Heart right ventricle (tissue), 16 donors: ENCODE measurements at regions not wholly inside any gene's neighbourhood (a gene's known extent, or its start where the extent isn't known, plus 50 kb on each side); places are given as distances from the start of the nearest gene placed in this dataset.
"Not testable (repeated sequence)": the region's sequence is repeated elsewhere in the genome, so short reads cannot be mapped to it uniquely, and the experiment has no call there.

Experiments
- ATAC-seq, 8 donors: fragments of 200-7000 bp; cut with Tn5 transposase; one replicate each; pipeline ENCODE4 v1.9.1; 2020; ENCODE audit warnings: mild to moderate bottlenecking in 8 of 8, moderate library complexity in 8 of 8, moderate number of reproducible peaks in 1 of 8
- DNase-seq, 2 donors: peaks; one replicate each; pipeline ENCODE4 v3.0.0-alpha.2; 2020
- H3K27ac ChIP-seq, 10 donors: fragments of 200-600 bp; sonication (generic) in 2 of 10; one replicate each; pipeline versions ENCODE4 v1.5.0 to v1.8.0; 2020 to 2022; ENCODE audit warnings: mild to moderate bottlenecking in 3 of 10
- H3K27me3 ChIP-seq, 7 donors: fragments of 200-600 bp; one replicate each; pipeline ENCODE4 v1.8.0; 2021 to 2022; ENCODE audit warnings: mild to moderate bottlenecking in 2 of 7
- H3K36me3 ChIP-seq, 9 donors: fragments of 200-600 bp; sonication (generic) in 1 of 9; one replicate each; pipeline versions ENCODE4 v1.5.0 to v1.8.0; 2020 to 2022; ENCODE audit warnings: mild to moderate bottlenecking in 2 of 9
- H3K4me1 ChIP-seq, 9 donors: fragments of 200-600 bp; sonication (generic) in 1 of 9; one replicate each; pipeline versions ENCODE4 v1.5.0 to v1.8.0; 2020 to 2022; ENCODE audit warnings: mild to moderate bottlenecking in 4 of 9
- H3K4me3 ChIP-seq, 10 donors: fragments of 200-600 bp; sonication (generic) in 2 of 10; one replicate each; pipeline versions ENCODE4 v1.5.0 to v1.8.0; 2020 to 2022; ENCODE audit warnings: mild to moderate bottlenecking in 7 of 10, moderate library complexity in 2 of 10
- H3K9me3 ChIP-seq, 11 donors: fragments of 200-600 bp in 10 of 11; sonication (generic) in 2 of 11; one replicate each; pipeline versions ENCODE4 v1.5.0 to v1.8.0; 2013 to 2022; ENCODE audit warnings: mild to moderate bottlenecking in 2 of 11, control low read depth in 1 of 11, moderate library complexity in 1 of 11
- WGBS, 2 donors: extraction: QIAGEN DNeasy Blood & Tissue Kit; methylation state at CpG; one replicate each; pipeline ENCODE4 v1.1.7; 2013; ENCODE audit warnings: inconsistent platforms in 1 of 2; 5-methylcytosine and 5-hydroxymethylcytosine counted together
- intact Hi-C, 10 donors: fragments of 100-400 bp; cut with DNase I; formaldehyde crosslinking; loops; one replicate each; pipeline versions ENCODE4 v1.11.1 to v1.14.2; 2022
- TF ChIP-seq, protein P1 (sequence below), 9 donors: fragments of 200-600 bp; sonication (generic) in 2 of 9; IDR thresholded peaks; one replicate each; pipeline versions ENCODE4 v1.5.0 to v1.8.0; 2021 to 2022; ENCODE audit warnings: antibody characterized with exemption in 9 of 9, mild to moderate bottlenecking in 5 of 9, moderate library complexity in 1 of 9
- donor health status: Arrhythmogenic right ventricular cardiomyopathy.
- donor health status: ischemic (EF 13 %, LVEDD 7.1; RV severe dilation, severe dysfunction).
- donor health status: healthy with polysubstance abuse.
- donor health status: DM: no; HTN: yes; CAD: no.
- donor health status: DM: no; HTN: no; CAD: no.
- donor health status: ischemic (EF 25% LVEDD 6.9; RV normal size, moderate dysfunction).
- donor health status: ischemic (EF 25% LVEDD 5.7; RV mildly dilated, moderate dysfunction).
- donor health status: healthy.
- donor health status: DM: yes; HTN: yes; CAD: no.
- donor health status: Ischemic cardiomyopathy.
- donor health status: ischemic (EF 35%, LVEDD 5.7; RV mildly dilated, moderate dysfunction).
- donor health status: nonischemic (EF 11% LVEDD 7.7; RV severe dilation, severe dysfunction).
- donor health status: DM: yes; HTN: yes; CAD: no.
- donor health status: PGD.
- donor health status: ischemic (EF 29% LVEDD 5.4; RV normal size, mild dysfunction).
- donor health status: nonischemic (EF 23%, LVEDD 6.1; RV moderate dilation, normal function).

DNA sequence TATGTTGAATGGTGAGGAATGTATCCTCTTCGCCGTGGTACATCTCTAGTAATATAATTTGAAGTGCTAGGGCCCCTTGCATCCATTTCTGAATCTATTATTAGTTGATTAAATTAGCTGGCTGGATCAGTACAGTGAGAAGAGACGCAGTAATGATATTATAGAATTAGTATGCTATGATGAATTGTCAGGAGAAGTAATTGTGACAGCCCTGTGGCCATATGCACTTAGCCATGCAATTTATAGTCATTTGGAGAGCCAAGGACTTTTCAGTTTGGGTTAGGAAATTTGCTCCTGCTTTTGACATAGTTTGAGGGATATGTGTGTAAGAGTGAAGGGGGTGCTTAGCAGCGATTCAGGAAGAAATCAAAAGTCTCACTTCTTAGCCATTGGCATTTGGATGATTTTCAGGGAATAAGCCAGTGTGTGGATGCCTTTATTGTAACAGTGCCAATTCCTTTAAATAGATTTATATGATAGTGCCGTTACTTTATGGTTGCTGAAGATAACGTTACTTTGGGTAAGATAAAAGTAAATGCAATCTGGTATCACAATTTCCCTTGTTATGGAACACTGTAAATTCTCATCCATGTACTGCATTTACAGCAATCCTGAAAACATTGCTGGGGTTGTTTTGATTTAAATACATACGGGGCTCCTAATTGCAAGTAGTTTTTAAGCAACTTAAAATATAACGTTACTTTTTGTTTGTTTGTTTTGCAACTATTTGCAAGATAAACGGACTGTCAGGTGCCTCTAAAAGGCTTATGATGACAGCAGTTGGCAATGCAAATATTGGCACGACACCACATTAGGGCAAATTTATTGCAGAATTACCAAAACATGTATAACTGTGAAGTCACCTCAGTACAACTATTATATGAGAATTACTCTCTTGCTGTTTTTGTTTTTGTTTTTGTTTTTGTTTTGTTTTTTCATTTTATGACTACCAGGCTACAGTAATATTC is 875.4 kb upstream of the WWC1 start:
- no peaks in the 10 kb centered on the region for H3K9me3 ChIP-seq
- no peak for DNase-seq
- TF ChIP-seq, protein P1, sequence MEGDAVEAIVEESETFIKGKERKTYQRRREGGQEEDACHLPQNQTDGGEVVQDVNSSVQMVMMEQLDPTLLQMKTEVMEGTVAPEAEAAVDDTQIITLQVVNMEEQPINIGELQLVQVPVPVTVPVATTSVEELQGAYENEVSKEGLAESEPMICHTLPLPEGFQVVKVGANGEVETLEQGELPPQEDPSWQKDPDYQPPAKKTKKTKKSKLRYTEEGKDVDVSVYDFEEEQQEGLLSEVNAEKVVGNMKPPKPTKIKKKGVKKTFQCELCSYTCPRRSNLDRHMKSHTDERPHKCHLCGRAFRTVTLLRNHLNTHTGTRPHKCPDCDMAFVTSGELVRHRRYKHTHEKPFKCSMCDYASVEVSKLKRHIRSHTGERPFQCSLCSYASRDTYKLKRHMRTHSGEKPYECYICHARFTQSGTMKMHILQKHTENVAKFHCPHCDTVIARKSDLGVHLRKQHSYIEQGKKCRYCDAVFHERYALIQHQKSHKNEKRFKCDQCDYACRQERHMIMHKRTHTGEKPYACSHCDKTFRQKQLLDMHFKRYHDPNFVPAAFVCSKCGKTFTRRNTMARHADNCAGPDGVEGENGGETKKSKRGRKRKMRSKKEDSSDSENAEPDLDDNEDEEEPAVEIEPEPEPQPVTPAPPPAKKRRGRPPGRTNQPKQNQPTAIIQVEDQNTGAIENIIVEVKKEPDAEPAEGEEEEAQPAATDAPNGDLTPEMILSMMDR (IDR thresholded peaks at IDR 0.05), result no peak
- no peak overlapping the region for H3K4me3 ChIP-seq
- no peak for ATAC-seq
- WGBS, 2 donors, result 49 to 51% methylated on average over 10 of the region's 10 CpGs
- no peaks in the 10 kb centered on the region for H3K27me3 ChIP-seq
- no peaks in the 10 kb centered on the region for H3K36me3 ChIP-seq
- H3K27ac ChIP-seq, result no peak overlapping the region
- peaks cover 0 to 5% (median 0%) of the 10 kb centered on the region in 9 donors for H3K4me1 ChIP-seq
- intact Hi-C loops, result no loop called here

DNA sequence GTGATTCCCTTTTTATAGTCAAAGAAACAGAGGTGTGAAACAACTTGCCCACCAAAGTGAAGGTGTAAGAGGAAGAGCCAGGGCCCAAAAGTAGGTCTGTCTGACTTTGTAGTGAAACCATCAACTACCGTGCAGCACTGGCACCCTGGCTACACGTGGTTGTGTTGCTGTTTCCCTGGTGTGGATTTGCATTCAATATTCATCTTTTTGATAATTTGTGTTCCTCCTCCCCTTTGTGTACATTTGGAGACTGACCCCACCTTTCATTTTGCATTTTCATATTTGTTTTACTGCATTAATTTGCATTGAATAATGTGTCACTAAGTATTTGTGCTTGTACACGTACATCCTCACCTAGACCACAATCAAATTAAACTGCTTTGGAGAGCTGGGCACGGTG is 873.8 kb upstream of the WWC1 start:
- WGBS, 2 donors, result 82 to 83% methylated on average over 4 of the region's 4 CpGs
- intact Hi-C loops, result no loop called here
- H3K9me3 ChIP-seq, result no peaks in the 10 kb centered on the region
- no peaks in the 10 kb centered on the region for H3K27me3 ChIP-seq
- no peak overlapping the region for H3K4me3 ChIP-seq
- H3K4me1 ChIP-seq, result peaks cover 0 to 5% (median 0%) of the 10 kb centered on the region in 9 donors
- no peak overlapping the region for H3K27ac ChIP-seq
- no peak for DNase-seq
- TF ChIP-seq, protein P1 (IDR thresholded peaks at IDR 0.05), result no peak
- ATAC-seq, result no peak
- H3K36me3 ChIP-seq, result no peaks in the 10 kb centered on the region

DNA sequence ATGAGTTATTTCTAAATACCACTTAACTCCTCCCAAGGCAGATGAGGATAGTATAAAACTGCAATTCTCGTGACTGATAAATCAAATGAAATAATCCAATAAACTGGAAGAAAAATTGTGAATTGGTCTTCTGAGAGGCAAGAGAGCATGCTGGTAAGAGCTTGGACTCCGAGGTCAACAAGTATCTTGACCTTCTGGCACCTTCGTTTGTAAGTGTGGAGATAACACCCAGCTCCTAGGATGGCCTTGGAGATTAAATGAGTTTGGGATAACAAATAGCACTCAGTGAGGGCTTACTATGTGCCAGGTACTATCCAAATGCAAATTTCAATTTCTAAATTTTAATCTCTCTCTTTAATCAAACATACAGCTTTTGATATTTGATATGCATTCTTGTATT is 866.3 kb upstream of the WWC1 start:
- Histone ChIP-seq H3K27me3 (no peaks in the 10 kb centered on the region), H3K36me3 (no peaks in the 10 kb centered on the region), H3K4me3 (no peak overlapping the region), H3K27ac (no peak overlapping the region), H3K4me1 (no peaks in the 10 kb centered on the region), H3K9me3 (no peaks in the 10 kb centered on the region)
- intact Hi-C loops, result no loop called here
- no peak for DNase-seq
- TF ChIP-seq, protein P1 (IDR thresholded peaks at IDR 0.05), result no peak
- WGBS, 2 donors, result 29 to 31% methylated on average over 3 of the region's 3 CpGs
- no peak for ATAC-seq

DNA sequence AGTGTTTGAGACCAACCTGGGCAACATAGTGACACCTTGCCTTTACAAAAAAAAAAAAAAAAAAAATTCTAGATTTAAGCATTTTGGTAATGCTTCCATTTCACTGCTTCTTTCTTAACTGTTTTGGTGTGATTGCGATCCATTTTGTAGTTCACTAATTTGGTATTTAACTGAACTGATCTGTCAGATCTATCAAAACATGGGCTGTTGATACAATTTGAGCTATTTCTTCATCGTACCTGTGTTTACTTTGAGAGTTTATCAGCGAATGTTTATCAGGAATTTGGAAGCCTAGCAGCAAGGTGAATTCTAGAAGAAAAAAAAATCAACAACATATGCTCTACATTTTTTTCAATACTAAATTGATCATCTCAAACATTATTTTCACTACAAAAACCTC is 864.9 kb upstream of the WWC1 start:
- ATAC-seq (no peak), DNase-seq (no peak)
- TF ChIP-seq, protein P1 (IDR thresholded peaks at IDR 0.05), result no peak
- Histone ChIP-seq H3K36me3 (no peaks in the 10 kb centered on the region), H3K27me3 (no peaks in the 10 kb centered on the region), H3K4me1 (no peaks in the 10 kb centered on the region), H3K9me3 (no peaks in the 10 kb centered on the region), H3K27ac (no peak overlapping the region), H3K4me3 (no peak overlapping the region)
- intact Hi-C loops, result no loop called here
- 72 to 75% methylated on average over 3 of the region's 3 CpGs for WGBS, 2 donors

DNA sequence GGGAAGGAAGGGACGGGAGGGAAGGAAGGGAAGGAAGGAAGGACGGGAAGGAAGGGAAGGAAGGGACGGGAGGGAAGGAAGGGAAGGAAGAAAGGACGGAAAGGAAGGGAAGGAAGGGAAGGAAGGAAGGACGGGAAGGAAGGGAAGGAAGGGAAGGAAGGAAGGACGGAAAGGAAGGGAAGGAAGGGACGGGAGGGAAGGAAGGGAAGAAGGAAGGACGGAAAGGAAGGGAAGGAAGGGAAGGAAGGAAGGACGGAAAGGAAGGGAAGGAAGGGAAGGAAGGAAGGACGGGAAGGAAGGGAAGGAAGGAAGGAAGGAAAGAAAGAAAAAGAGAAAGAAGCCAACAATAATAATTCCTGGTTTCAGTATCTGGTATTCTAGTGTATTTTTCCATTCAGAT is 863.8 kb upstream of the WWC1 start:
- H3K4me3 ChIP-seq, H3K27ac ChIP-seq, H3K9me3 ChIP-seq, H3K27me3 ChIP-seq, H3K36me3 ChIP-seq, ATAC-seq, H3K4me1 ChIP-seq, DNase-seq, intact Hi-C loops: not testable (repeated sequence)
- 90% methylated on average over 10 of the region's 10 CpGs for WGBS, 2 donors
